ENCODE measurements at regions not wholly inside any gene's neighbourhood (a gene's known extent, or its start where the extent isn't known, plus 50 kb on each side); places are given as distances from the start of the nearest gene placed in this dataset.

GRCh38 chr2:53036196-53036595 lies 731.4 kb upstream of the CHAC2 start:
- Histone ChIP-seq H2AK5ac (ENCODE audit: low read length) (no peak overlapping the region), H3K27ac (ENCODE audit: low read depth, low read length) (no peak overlapping the region), H3K79me1 (ENCODE audit: low read length) (no peaks in the 10 kb centered on the region), H4K8ac (ENCODE audit: low read depth, low read length) (no peak overlapping the region), H2BK12ac (ENCODE audit: low read length) (no peak overlapping the region), H3K4me1 (ENCODE audit: control insufficient read depth in 1 of 2, insufficient read depth in 2 of 2, low read length in 2 of 2) (peaks cover 0 to 2% of the 10 kb centered on the region in 2 experiments), H3K23ac (ENCODE audit: low read length) (no peak overlapping the region), H4K91ac (ENCODE audit: low read depth, low read length) (no peak overlapping the region), H3K18ac (ENCODE audit: low read length) (no peak overlapping the region), H3K4ac (ENCODE audit: low read depth, low read length) (no peak overlapping the region), H2BK120ac (ENCODE audit: insufficient read depth, low read length, poor library complexity) (no peak overlapping the region), H2AFZ (ENCODE audit: insufficient read depth, low read length, poor library complexity) (no peak overlapping the region), H3K36me3 (ENCODE audit: control insufficient read depth in 1 of 2, insufficient read depth in 2 of 2, low read length in 2 of 2) (no peaks in the 10 kb centered on the region), H3K4me2 (ENCODE audit: low read length) (no peak overlapping the region), H3K9me3 (ENCODE audit: insufficient read depth, low read depth, low read length) (no peaks in the 10 kb centered on the region), H3K14ac (ENCODE audit: low read length) (no peak overlapping the region), H3K9ac (ENCODE audit: low read length) (no peak overlapping the region), H3K79me2 (ENCODE audit: control insufficient read depth, insufficient read depth, low read length, poor library complexity) (no peaks in the 10 kb centered on the region), H4K12ac (ENCODE audit: low read depth, low read length) (no peak overlapping the region), H3K4me3 (ENCODE audit: low read depth, low read length) (no peak overlapping the region), H3K27me3 (ENCODE audit: insufficient read depth, low read length) (no peaks in the 10 kb centered on the region), H2BK5ac (ENCODE audit: low read depth, low read length, poor library complexity) (no peak overlapping the region)
- DNase-seq, result peak in 1 of 2 donors; percentile 4
- WGBS (ENCODE audit: extremely low coverage, insufficient coverage, insufficient read length), result no CpG with 5 or more reads among the region's 1 CpG

GRCh38 chr2:53035153-53035552 lies 732.5 kb upstream of the CHAC2 start:
- H2AFZ ChIP-seq (ENCODE audit: insufficient read depth, low read length, poor library complexity), result no peak overlapping the region
- no peaks in the 10 kb centered on the region for H3K79me2 ChIP-seq (ENCODE audit: control insufficient read depth, insufficient read depth, low read length, poor library complexity)
- no peak overlapping the region for H4K12ac ChIP-seq (ENCODE audit: low read depth, low read length)
- no peak overlapping the region for H2BK120ac ChIP-seq (ENCODE audit: insufficient read depth, low read length, poor library complexity)
- H3K4me2 ChIP-seq (ENCODE audit: low read length), result no peak overlapping the region
- no peak overlapping the region for H2BK12ac ChIP-seq (ENCODE audit: low read length)
- H3K4ac ChIP-seq (ENCODE audit: low read depth, low read length), result no peak overlapping the region
- no peak overlapping the region for H3K23ac ChIP-seq (ENCODE audit: low read length)
- H3K36me3 ChIP-seq (ENCODE audit: control insufficient read depth in 1 of 2, insufficient read depth in 2 of 2, low read length in 2 of 2), result no peaks in the 10 kb centered on the region
- H3K14ac ChIP-seq (ENCODE audit: low read length), result no peak overlapping the region
- H3K27ac ChIP-seq (ENCODE audit: low read depth, low read length), result no peak overlapping the region
- H4K8ac ChIP-seq (ENCODE audit: low read depth, low read length), result no peak overlapping the region
- WGBS (ENCODE audit: extremely low coverage, insufficient coverage, insufficient read length), result no CpG with 5 or more reads among the region's 1 CpG
- H2AK5ac ChIP-seq (ENCODE audit: low read length), result no peak overlapping the region
- no peak overlapping the region for H3K9ac ChIP-seq (ENCODE audit: low read length)
- no peaks in the 10 kb centered on the region for H3K79me1 ChIP-seq (ENCODE audit: low read length)
- no peak overlapping the region for H3K4me3 ChIP-seq (ENCODE audit: low read depth, low read length)
- no peak for DNase-seq
- H3K9me3 ChIP-seq (ENCODE audit: insufficient read depth, low read depth, low read length), result no peaks in the 10 kb centered on the region
- H3K18ac ChIP-seq (ENCODE audit: low read length), result no peak overlapping the region
- peaks cover 0 to 2% of the 10 kb centered on the region in 2 experiments for H3K4me1 ChIP-seq (ENCODE audit: control insufficient read depth in 1 of 2, insufficient read depth in 2 of 2, low read length in 2 of 2)
- no peak overlapping the region for H4K91ac ChIP-seq (ENCODE audit: low read depth, low read length)
- H2BK5ac ChIP-seq (ENCODE audit: low read depth, low read length, poor library complexity), result no peak overlapping the region
- H3K27me3 ChIP-seq (ENCODE audit: insufficient read depth, low read length), result no peaks in the 10 kb centered on the region

GRCh38 chr2:53033411-53033810 lies 734.2 kb upstream of the CHAC2 start:
- no peak overlapping the region for H4K8ac ChIP-seq (ENCODE audit: low read depth, low read length)

GRCh38 chr2:53028746-53029423 lies 738.7 kb upstream of the CHAC2 start:
- H3K27ac ChIP-seq (ENCODE audit: low read depth, low read length), result peak overlapping the region; percentile 9
- H3K9ac ChIP-seq (ENCODE audit: low read length), result no peak overlapping the region
- H3K23ac ChIP-seq (ENCODE audit: low read length), result no peak overlapping the region
- no peaks in the 10 kb centered on the region for H3K36me3 ChIP-seq (ENCODE audit: control insufficient read depth in 1 of 2, insufficient read depth in 2 of 2, low read length in 2 of 2)
- H3K4ac ChIP-seq (ENCODE audit: low read depth, low read length), result no peak overlapping the region
- no peak overlapping the region for H2AK5ac ChIP-seq (ENCODE audit: low read length)
- no CpG with 5 or more reads among the region's 6 CpGs for WGBS (ENCODE audit: extremely low coverage, insufficient coverage, insufficient read length)
- H4K8ac ChIP-seq (ENCODE audit: low read depth, low read length), result no peak overlapping the region
- no peak overlapping the region for H4K91ac ChIP-seq (ENCODE audit: low read depth, low read length)
- H3K27me3 ChIP-seq (ENCODE audit: insufficient read depth, low read length), result no peaks in the 10 kb centered on the region
- peaks cover 0 to 7% of the 10 kb centered on the region in 2 experiments for H3K4me1 ChIP-seq (ENCODE audit: control insufficient read depth in 1 of 2, insufficient read depth in 2 of 2, low read length in 2 of 2)
- H3K9me3 ChIP-seq (ENCODE audit: insufficient read depth, low read depth, low read length), result no peaks in the 10 kb centered on the region
- H3K79me2 ChIP-seq (ENCODE audit: control insufficient read depth, insufficient read depth, low read length, poor library complexity), result no peaks in the 10 kb centered on the region
- no peak overlapping the region for H2BK12ac ChIP-seq (ENCODE audit: low read length)
- H3K18ac ChIP-seq (ENCODE audit: low read length), result no peak overlapping the region
- H3K4me2 ChIP-seq (ENCODE audit: low read length), result no peak overlapping the region
- no peak overlapping the region for H3K14ac ChIP-seq (ENCODE audit: low read length)
- H3K4me3 ChIP-seq (ENCODE audit: low read depth, low read length), result no peak overlapping the region
- no peak overlapping the region for H2AFZ ChIP-seq (ENCODE audit: insufficient read depth, low read length, poor library complexity)
- DNase-seq, result no peak
- H4K12ac ChIP-seq (ENCODE audit: low read depth, low read length), result no peak overlapping the region
- no peak overlapping the region for H2BK120ac ChIP-seq (ENCODE audit: insufficient read depth, low read length, poor library complexity)
- H3K79me1 ChIP-seq (ENCODE audit: low read length), result no peaks in the 10 kb centered on the region
- no peak overlapping the region for H2BK5ac ChIP-seq (ENCODE audit: low read depth, low read length, poor library complexity)

More at GRCh38 chr2:53033411-53033810, 734.2 kb upstream of the CHAC2 start:
- H3K4ac ChIP-seq (ENCODE audit: low read depth, low read length), result no peak overlapping the region
- no peak overlapping the region for H3K4me2 ChIP-seq (ENCODE audit: low read length)
- H2AFZ ChIP-seq (ENCODE audit: insufficient read depth, low read length, poor library complexity), result no peak overlapping the region
- no peak overlapping the region for H4K12ac ChIP-seq (ENCODE audit: low read depth, low read length)
- no peak overlapping the region for H3K9ac ChIP-seq (ENCODE audit: low read length)
- no peaks in the 10 kb centered on the region for H3K79me1 ChIP-seq (ENCODE audit: low read length)
- no peak overlapping the region for H2BK5ac ChIP-seq (ENCODE audit: low read depth, low read length, poor library complexity)
- H4K91ac ChIP-seq (ENCODE audit: low read depth, low read length), result no peak overlapping the region
- H3K27me3 ChIP-seq (ENCODE audit: insufficient read depth, low read length), result no peaks in the 10 kb centered on the region
- no peak overlapping the region for H2AK5ac ChIP-seq (ENCODE audit: low read length)
- no peak overlapping the region for H3K4me3 ChIP-seq (ENCODE audit: low read depth, low read length)
- H3K14ac ChIP-seq (ENCODE audit: low read length), result no peak overlapping the region
- no peak for DNase-seq
- no peak overlapping the region for H3K27ac ChIP-seq (ENCODE audit: low read depth, low read length)
- no peaks in the 10 kb centered on the region for H3K79me2 ChIP-seq (ENCODE audit: control insufficient read depth, insufficient read depth, low read length, poor library complexity)
- peaks cover 0 to 2% of the 10 kb centered on the region in 2 experiments for H3K4me1 ChIP-seq (ENCODE audit: control insufficient read depth in 1 of 2, insufficient read depth in 2 of 2, low read length in 2 of 2)
- no peak overlapping the region for H2BK120ac ChIP-seq (ENCODE audit: insufficient read depth, low read length, poor library complexity)
- no peaks in the 10 kb centered on the region for H3K9me3 ChIP-seq (ENCODE audit: insufficient read depth, low read depth, low read length)
- H3K36me3 ChIP-seq (ENCODE audit: control insufficient read depth in 1 of 2, insufficient read depth in 2 of 2, low read length in 2 of 2), result no peaks in the 10 kb centered on the region
- H3K18ac ChIP-seq (ENCODE audit: low read length), result no peak overlapping the region
- no peak overlapping the region for H2BK12ac ChIP-seq (ENCODE audit: low read length)
- no peak overlapping the region for H3K23ac ChIP-seq (ENCODE audit: low read length)

Data from trophoblast cell (in vitro differentiated cells and primary cell).